Prostate gland (tissue), 2 donors: ENCODE measurements at regions not wholly inside any gene's neighbourhood (a gene's known extent, or its start where the extent isn't known, plus 50 kb on each side); places are given as distances from the start of the nearest gene placed in this dataset.

Source experiments
- POLR2A ChIP-seq: fragments of 450-650 bp; IDR thresholded peaks from one replicate; pipeline ENCODE4 v1.6.1; 2016; ENCODE audit warnings: antibody characterized with exemption, mild to moderate bottlenecking
- POLR2AphosphoS5 ChIP-seq: sonication (generic); formaldehyde crosslinking; IDR thresholded peaks from one replicate; pipeline ENCODE4 v1.6.1; 2017; ENCODE audit warnings: antibody characterized with exemption
- TF ChIP-seq, protein P1 (sequence below), 4 experiments: fragments of 200-600 bp in 2 of 4; fragments of 450-650 bp in 2 of 4; sonication (generic) in 2 of 4; IDR thresholded peaks; 1 replicate in 3 of 4; 2 replicates in 1 of 4; pipeline ENCODE4 v1.5.1; 2016 to 2019; ENCODE audit warnings: antibody characterized with exemption in 4 of 4, mild to moderate bottlenecking in 2 of 4, moderate library complexity in 2 of 4

DNA sequence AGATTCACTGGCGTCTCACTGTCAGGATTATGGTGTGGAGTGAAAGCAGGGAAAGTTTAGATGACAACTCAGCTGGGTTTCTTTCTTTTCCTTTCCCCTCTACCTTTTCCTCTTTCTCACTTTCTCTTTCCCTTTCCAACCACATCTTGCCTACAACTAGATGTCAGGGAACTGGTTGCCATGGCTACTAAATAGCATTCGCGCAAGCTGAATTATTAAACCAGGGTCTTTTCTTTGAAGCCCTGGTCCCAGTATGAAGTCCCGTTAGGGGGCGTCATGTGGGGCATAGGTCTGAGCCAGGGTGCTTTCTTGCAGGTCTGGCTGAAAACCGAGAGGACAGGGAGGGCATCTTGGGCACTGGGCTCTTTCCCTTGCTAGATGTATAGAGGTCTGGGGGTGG lies 168.4 kb upstream of the CACNA1E start:
- TF ChIP-seq, protein P1, sequence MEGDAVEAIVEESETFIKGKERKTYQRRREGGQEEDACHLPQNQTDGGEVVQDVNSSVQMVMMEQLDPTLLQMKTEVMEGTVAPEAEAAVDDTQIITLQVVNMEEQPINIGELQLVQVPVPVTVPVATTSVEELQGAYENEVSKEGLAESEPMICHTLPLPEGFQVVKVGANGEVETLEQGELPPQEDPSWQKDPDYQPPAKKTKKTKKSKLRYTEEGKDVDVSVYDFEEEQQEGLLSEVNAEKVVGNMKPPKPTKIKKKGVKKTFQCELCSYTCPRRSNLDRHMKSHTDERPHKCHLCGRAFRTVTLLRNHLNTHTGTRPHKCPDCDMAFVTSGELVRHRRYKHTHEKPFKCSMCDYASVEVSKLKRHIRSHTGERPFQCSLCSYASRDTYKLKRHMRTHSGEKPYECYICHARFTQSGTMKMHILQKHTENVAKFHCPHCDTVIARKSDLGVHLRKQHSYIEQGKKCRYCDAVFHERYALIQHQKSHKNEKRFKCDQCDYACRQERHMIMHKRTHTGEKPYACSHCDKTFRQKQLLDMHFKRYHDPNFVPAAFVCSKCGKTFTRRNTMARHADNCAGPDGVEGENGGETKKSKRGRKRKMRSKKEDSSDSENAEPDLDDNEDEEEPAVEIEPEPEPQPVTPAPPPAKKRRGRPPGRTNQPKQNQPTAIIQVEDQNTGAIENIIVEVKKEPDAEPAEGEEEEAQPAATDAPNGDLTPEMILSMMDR (IDR thresholded peaks at IDR 0.05), result no peak
- TF ChIP-seq POLR2A (no peak), POLR2AphosphoS5 (no peak)
